ENCODE measurements at regions not wholly inside any gene's neighbourhood (a gene's known extent, or its start where the extent isn't known, plus 50 kb on each side); places are given as distances from the start of the nearest gene placed in this dataset.

GRCh38 chr6:25083784-25084507 lies 148.2 kb upstream of the RIPOR2 start:
- DNase-seq (ENCODE audit: low spot score) (peak; percentile 78), FAIRE-seq (peak; percentile 74), ATAC-seq (peak; percentile 94)
- H3K4me1 ChIP-seq (ENCODE audit: insufficient read depth, low read length) = peaks cover 31% of the 10 kb centered on the region
- H3K4me2 ChIP-seq (ENCODE audit: low read depth, low read length) = peak overlapping the region; percentile 75
- WGBS (ENCODE audit: low lambda C conversion rate) = 17% methylated on average over 15 of the region's 15 CpGs
- H3K9me3 ChIP-seq (ENCODE audit: low read length) = no peaks in the 10 kb centered on the region
- H3K4me3 ChIP-seq (replicated peaks in 1 of 3; ENCODE audit: insufficient read depth in 1 of 3, low read depth in 2 of 3, low read length in 3 of 3) = peak overlapping the region in 2 of 3 experiments; percentile 12 to 36; a peak in 3 of 6 replicates
- in situ Hi-C loops (cut with HindIII; ENCODE audit: extremely low pct_ligation_motif_present, low pct_unique_long_range_greater_than_20kb) (no loop called here), intact Hi-C loops (cut with micrococcal nuclease; ENCODE audit: unreplicated experiment) (no loop called here)
- no peak overlapping the region for H3K9ac ChIP-seq (ENCODE audit: insufficient read depth, low read depth, low read length)
- no peaks in the 10 kb centered on the region for H4K20me1 ChIP-seq (ENCODE audit: insufficient read depth, low read length)
- no TSS peak for BruUV-seq (replicated peaks)
- ChIA-PET POLR2A (no interaction called here), CTCF (ENCODE audit: low intra/inter-chr PET ratio, low total read pairs) (no interaction called here)
- H3K79me2 ChIP-seq (ENCODE audit: insufficient read depth, low read length) = no peaks in the 10 kb centered on the region
- no peak overlapping the region for H2AFZ ChIP-seq (ENCODE audit: low read length)
- H3K36me3 ChIP-seq (replicated peaks in 1 of 2; ENCODE audit: control insufficient read depth in 1 of 2, insufficient read depth in 2 of 2, low read length in 2 of 2) = no peaks in the 10 kb centered on the region
- H3K27me3 ChIP-seq (ENCODE audit: control insufficient read depth in 1 of 2, insufficient read depth in 2 of 2, low read length in 2 of 2) = no peaks in the 10 kb centered on the region; a peak in 1 of 5 replicates
- H3K27ac ChIP-seq (ENCODE audit: extremely low read length, insufficient read depth, low read length) = peak overlapping the region; percentile 61
- TF ChIP-seq ZNF292 (CRISPR knock-in tag; IDR thresholded peaks at IDR 0.05; ENCODE audit: borderline replicate concordance, low read depth) = peak; percentile 84
- TF ChIP-seq MYPOP (CRISPR knock-in tag; IDR thresholded peaks at IDR 0.05) = peak; percentile 71
- 0 out of 2 replicates have a peak, but pooled peaks have one; percentile 19 for TF ChIP-seq SOX13 (IDR thresholded peaks at IDR 0.05)
- TF ChIP-seq SOX13 (CRISPR knock-in tag; conservative IDR thresholded peaks at IDR 0.05 in 1 of 2, IDR thresholded peaks at IDR 0.05 in 1 of 2) = peak in 1 of 2 experiments; percentile 71; a peak in 2 of 4 replicates
- peak; percentile 66 for TF ChIP-seq FOXK2 (IDR thresholded peaks at IDR 0.05)
- peak; percentile 77; the same call in 1 of the 2 replicates for TF ChIP-seq SALL2 (CRISPR knock-in tag; IDR thresholded peaks at IDR 0.05)
- peak; percentile 43; the same call in 1 of the 2 replicates for TF ChIP-seq KDM1A (CRISPR knock-in tag; IDR thresholded peaks at IDR 0.05)
- no peak for TF ChIP-seq ZNF776 (CRISPR knock-in tag; IDR thresholded peaks at IDR 0.05)
- peak; percentile 97 for TF ChIP-seq NCOR1 (IDR thresholded peaks at IDR 0.05; ENCODE audit: borderline replicate concordance, low read length)
- no peak for TF ChIP-seq NPAS2 (CRISPR knock-in tag; IDR thresholded peaks at IDR 0.05; ENCODE audit: borderline replicate concordance)
- peak; percentile 100 for TF ChIP-seq PAXIP1 (CRISPR knock-in tag; conservative IDR thresholded peaks at IDR 0.05)
- TF ChIP-seq ZNF710 (CRISPR knock-in tag; IDR thresholded peaks at IDR 0.05; ENCODE audit: borderline replicate concordance) = no peak; the same call in 1 of the 2 replicates
- TF ChIP-seq ASH2L (IDR thresholded peaks at IDR 0.05; ENCODE audit: insufficient read length, low read depth, low read length) = peak; percentile 67
- peak; percentile 69; the same call in 1 of the 2 replicates for TF ChIP-seq SAFB2 (CRISPR knock-in tag; IDR thresholded peaks at IDR 0.05; ENCODE audit: borderline replicate concordance, low read depth)
- no peak for TF ChIP-seq NONO (IDR thresholded peaks at IDR 0.05)
- peak; percentile 89 for TF ChIP-seq NONO (CRISPR knock-in tag; conservative IDR thresholded peaks at IDR 0.05)
- TF ChIP-seq ZMYM3 (CRISPR knock-in tag; IDR thresholded peaks at IDR 0.05) = peak; percentile 82
- TF ChIP-seq RAD21 (CRISPR knock-in tag; IDR thresholded peaks at IDR 0.05) = peak; percentile 30; the same call in 1 of the 2 replicates
